GM18951 (cell line): ENCODE measurements at regions not wholly inside any gene's neighbourhood (a gene's known extent, or its start where the extent isn't known, plus 50 kb on each side); places are given as distances from the start of the nearest gene placed in this dataset.
"Not testable (repeated sequence)": the region's sequence is repeated elsewhere in the genome, so short reads cannot be mapped to it uniquely, and the experiment has no call there.

Experiments used
- POLR2A ChIP-seq: IDR thresholded peaks from 4 replicates; pipeline ENCODE4 v1.6.1; 2011; ENCODE audit warnings: mild to moderate bottlenecking; ENCODE audit not compliant: insufficient read length, insufficient read depth; ENCODE audit errors: extremely low read depth
- in situ Hi-C: fragments of 300-500 bp; cut with MboI; formaldehyde crosslinking; loops from one replicate; pipeline ENCODE4 v1.12.0; 2022; ENCODE audit warnings: low sequenced_read_pairs, mixed read lengths, inconsistent platforms; ENCODE audit not compliant: unreplicated experiment

DNA sequence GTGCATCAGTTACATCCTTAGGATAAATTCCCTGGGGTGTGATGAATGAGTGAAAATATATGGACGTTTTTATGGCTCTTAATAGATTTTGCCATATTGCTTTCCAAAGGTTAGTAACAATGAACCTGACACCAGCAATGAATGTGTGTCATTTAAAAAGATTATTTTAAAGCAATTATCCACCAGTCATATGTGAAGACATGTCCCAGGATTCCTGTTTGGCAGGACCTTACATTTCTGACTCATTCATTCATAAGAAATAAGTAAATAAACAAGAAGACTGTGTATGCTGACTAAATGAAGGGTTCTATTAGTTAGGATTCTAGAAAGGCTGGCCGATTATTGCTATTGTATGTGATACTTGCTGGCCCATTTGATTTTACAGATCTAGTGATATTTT, 201.5 kb downstream of the SOX2 start:
- no peak for TF ChIP-seq POLR2A
- in situ Hi-C loops, result no loop called here

DNA sequence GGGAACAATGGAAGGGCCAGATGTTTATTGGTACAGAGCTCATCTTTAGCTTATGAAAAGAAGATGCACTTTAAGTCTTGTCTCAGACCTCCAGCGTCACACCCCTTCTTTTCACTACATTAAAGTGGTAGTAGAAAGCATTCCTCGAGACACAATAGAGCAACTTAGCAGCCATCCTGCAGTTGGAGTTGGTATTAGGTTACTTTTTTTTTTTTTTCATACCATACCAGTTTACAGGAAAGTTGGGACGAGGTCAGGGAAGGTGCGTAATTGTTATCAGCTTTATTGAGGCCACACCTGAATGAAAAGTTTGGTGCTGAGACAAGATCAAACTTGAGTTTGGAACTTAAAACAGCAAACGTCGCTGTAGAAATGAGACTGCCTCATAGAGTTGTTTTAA, 203.8 kb downstream of the SOX2 start:
- no peak for TF ChIP-seq POLR2A
- in situ Hi-C loops, result no loop called here

DNA sequence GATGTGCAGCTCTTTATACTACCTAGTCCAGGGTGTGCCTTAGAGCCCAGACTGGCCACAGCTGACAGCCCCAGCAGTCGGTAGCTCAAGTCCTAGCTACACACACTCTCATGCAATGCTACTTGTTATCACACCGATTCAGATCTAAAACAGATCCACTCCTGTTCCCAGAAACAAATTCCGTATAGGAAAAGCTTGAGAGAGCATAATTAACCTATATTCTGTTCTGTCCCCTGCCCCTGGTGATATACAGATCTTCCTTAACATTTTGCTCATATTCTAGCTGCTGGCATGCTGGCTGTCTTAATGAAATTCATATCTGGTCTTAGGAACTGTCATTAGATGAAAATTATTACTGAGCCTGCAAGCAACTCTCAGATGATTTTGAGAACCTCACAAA, 204.3 kb downstream of the SOX2 start:
- in situ Hi-C loops, result no loop called here
- no peak for TF ChIP-seq POLR2A

DNA sequence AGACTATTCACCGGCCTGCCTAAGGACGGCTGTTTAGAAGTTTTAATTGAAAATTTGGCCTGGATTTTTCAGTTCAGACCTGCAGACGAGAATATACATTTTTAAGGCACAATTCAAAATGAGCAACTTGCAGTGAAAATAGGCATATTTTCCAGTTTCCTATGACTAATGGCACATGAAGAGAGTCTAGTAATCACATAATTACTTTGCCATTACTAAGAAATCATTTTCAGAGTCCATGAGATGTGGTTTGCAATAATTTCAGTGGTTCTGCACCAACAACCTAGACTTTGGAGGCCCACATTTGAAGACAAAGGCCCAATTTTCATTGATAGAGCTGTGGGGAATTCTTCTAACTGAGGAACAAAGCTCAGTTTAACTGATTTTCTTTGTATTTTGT, 205.3 kb downstream of the SOX2 start:
- in situ Hi-C loops, result no loop called here
- TF ChIP-seq POLR2A, result no peak

DNA sequence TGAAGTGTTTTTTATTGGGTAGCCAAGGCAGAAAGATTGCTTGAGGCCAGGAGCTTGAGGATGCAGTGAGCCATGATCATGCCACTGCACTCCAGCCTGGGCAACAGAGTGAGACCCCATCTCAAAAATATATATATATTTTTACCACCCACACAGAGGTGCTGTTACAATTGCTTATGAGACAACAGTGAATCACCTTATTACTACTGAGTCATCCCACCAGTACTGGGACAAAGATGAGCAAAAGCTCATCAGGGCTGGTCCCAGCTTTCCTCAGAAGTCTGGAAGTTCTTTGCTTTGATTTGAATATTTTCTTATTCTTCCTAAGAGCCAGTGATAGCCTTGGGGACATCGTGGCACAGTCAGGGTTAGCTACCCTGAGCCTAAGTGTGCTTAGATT, 207.7 kb downstream of the SOX2 start:
- TF ChIP-seq POLR2A, result no peak
- in situ Hi-C loops, result no loop called here

DNA sequence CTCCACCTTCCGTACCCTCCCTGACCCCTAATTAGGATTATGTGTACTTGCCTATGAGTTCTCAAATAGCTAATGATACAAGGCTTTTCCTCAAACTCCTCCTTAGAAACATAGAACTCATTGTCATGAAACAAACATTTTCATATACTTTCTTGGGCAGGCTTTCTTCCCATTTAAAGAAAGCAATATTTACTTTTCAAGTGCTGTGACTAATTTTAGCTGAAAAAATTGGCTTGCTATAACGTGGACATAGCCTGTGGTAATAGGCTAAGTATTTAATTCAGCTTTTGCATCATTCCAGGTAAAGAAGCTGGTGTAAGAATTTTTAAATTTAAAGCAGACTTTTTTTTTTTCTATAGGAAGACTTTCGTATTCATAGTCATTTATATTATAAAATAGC, 208.7 kb downstream of the SOX2 start:
- in situ Hi-C loops, result no loop called here
- TF ChIP-seq POLR2A, result no peak

DNA sequence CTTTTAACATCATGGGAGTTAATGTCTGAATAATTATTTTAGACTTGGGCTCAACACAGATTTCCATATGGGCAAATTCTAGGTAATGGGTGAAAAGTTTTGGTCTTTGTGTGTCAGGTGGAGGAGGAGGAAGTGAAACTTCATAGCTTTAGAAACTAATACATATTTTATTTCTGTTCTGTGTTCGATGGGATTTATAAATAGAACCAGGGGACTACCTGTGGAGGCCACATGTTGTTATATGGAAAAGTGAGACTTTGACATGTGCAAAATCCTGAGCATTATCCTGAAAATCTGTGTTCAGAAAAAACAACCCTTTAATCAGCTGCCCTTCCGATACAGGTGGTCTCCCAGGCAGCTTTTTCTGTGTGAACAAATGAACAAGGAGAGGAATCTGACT, 209.5 kb downstream of the SOX2 start:
- no peak for TF ChIP-seq POLR2A
- in situ Hi-C loops, result no loop called here

DNA sequence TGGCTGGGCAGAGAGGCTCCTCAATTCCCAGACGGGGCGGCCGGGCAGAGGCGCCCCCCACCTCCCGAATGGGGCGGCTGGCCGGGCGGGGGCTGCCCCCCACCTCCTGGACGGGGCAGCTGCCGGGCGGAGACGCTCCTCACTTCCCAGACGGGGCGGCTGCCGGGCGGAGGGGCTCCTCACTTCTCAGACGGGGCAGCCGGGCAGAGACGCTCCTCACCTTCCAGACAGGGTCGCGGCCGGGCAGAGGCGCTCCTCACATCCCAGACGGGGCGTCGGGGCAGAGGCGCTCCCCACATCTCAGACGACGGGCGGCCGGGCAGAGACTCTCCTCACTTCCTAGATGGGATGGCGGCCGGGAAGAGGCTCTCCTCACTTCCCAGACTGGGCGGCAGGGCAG, 214.1 kb downstream of the SOX2 start:
- in situ Hi-C loops, result not testable (repeated sequence)

DNA sequence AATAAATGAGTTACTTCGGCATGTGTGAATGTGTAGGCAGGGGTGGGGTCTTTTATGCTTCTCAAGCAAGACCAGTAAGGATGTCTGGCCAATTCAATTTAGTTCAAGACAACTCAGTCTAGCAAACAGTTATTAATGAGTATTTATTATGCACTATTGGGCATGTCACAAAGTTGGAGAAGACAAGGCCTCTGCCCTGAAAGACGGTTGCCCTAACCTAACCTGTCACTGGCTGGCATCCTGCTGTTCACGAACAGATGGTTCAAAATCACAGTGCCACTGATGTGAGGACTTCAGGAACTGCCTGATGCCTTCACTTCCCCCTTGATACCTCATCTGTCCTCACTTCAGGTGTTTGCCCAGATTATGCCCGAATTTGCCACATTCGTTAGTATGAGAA, 217.8 kb downstream of the SOX2 start:
- no peak for TF ChIP-seq POLR2A
- in situ Hi-C loops, result no loop called here

DNA sequence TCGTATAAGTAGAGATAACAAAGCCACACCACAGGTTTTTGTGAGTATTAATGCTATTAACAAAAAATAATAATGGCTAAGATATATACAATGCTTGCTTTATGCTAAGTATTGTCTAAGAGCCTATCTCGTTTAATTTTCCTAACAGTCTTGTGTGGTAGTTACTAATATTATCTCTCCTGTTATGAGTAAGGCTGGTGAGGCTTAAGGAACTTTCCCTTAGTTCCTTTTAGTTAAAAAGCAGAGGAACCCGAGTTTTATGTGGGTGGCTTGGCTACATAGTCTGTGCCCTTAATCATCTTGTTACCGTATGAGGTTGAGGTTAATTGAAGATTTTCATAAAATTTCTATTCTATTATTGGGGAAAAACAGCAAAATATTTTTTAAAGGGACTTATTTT, 218.4 kb downstream of the SOX2 start:
- no peak for TF ChIP-seq POLR2A
- in situ Hi-C loops, result no loop called here

DNA sequence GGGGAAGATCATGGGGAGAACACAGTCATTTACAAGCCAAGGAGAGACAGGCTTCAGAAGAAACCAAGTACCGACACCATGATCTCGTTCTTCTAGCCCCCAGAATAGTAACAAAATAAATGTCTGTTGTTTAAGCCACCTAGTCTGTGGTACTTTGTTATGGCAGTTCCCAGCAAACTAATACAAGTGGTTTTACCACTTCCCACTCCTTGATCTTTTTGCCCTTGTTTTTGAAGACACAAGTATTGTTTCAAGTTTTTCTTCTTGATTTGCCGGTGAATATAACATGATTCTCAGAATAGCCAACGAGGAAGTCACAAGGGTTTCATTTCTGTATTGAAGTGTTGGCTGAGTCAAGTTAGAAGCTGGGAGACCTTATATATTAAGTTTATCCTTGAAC, 220.3 kb downstream of the SOX2 start:
- in situ Hi-C loops, result no loop called here

DNA sequence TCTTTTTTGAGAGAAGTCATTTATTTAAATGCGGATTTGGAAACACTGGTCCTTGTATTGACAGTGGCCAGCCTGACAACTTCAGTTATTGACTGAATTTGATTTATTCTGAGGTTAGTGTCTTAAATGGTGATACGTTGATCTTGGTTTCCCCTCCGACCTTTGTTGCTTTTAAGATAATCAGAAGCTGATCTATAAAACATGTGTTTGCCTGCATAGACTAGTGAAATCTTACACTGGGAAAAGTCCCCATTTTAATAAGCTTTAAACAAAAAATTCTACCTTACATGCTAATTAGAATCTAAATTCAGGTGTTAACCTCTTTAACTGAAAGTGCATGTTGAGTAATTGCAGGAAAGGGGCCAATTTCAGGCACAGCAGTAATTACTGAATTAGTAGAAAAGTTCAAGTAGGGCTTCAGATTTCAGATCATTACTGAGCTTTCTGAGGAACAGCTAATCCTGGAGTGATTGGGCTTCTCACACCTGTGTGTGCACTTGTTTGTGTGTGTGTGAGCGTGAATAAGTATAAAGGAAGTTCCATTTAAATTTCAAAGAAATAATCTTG, 221.4 kb downstream of the SOX2 start:
- in situ Hi-C loops, result no loop called here
- no peak for TF ChIP-seq POLR2A

More for the DNA sequence above, 220.3 kb downstream of the SOX2 start:
- TF ChIP-seq POLR2A, result no peak

DNA sequence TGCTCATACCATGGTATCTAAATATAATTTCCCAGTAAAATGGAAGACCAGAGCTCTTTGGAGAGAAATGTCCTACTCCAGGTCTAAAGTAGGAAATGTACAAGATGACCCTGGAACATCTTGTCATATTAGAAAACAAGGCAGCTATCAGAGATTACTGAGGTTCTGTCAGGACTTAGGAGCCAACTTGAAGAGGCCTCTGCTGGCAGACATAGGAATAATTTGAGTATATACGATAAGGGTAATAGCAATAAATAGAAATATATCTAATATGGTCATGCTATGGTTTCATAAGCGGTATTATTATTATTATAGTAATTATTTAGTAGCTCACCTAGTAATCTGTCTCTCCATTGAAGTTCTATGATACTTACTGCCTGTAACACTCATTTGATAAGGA, 224.2 kb downstream of the SOX2 start:
- no peak for TF ChIP-seq POLR2A
- in situ Hi-C loops, result no loop called here

DNA sequence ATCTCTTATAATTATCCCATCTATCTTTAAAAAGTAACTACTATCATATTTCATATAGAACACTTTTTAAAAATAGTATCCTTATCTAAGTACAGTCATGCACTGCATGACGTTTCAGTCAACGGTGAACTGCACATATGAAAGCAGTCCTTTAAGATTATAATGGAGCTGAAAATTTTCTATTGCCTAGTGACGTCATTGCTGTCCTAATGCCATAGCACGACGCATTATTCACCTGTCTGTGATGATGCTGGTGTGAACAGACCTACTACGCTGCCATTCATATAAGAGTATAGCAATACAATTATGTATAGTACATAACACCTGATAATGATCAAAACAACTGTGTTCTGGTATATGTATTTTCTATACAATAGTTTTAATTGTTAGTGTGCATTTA, 225.0 kb downstream of the SOX2 start:
- TF ChIP-seq POLR2A, result no peak
- in situ Hi-C loops, result no loop called here

DNA sequence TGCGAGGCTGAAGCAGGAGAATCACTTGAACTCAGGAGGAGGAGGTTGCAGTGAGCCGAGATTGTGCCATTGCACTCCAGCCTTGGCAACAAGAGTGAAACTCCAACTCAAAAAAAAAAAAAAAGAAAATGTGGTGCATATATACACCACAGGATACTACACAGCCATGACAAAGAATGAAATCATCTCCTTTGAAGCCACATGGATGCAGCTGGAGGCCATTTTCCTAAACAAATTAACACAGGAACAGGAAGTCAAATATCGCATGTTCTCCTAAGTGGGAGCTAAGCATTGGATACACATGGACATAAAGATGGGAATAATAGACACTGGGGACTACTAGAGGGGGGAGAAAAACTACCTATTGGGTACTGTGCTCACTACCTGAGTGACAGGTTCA, 226.9 kb downstream of the SOX2 start:
- in situ Hi-C loops, result not testable (repeated sequence)
